ENCODE measurements at regions not wholly inside any gene's neighbourhood (a gene's known extent, or its start where the extent isn't known, plus 50 kb on each side); places are given as distances from the start of the nearest gene placed in this dataset.

DNA sequence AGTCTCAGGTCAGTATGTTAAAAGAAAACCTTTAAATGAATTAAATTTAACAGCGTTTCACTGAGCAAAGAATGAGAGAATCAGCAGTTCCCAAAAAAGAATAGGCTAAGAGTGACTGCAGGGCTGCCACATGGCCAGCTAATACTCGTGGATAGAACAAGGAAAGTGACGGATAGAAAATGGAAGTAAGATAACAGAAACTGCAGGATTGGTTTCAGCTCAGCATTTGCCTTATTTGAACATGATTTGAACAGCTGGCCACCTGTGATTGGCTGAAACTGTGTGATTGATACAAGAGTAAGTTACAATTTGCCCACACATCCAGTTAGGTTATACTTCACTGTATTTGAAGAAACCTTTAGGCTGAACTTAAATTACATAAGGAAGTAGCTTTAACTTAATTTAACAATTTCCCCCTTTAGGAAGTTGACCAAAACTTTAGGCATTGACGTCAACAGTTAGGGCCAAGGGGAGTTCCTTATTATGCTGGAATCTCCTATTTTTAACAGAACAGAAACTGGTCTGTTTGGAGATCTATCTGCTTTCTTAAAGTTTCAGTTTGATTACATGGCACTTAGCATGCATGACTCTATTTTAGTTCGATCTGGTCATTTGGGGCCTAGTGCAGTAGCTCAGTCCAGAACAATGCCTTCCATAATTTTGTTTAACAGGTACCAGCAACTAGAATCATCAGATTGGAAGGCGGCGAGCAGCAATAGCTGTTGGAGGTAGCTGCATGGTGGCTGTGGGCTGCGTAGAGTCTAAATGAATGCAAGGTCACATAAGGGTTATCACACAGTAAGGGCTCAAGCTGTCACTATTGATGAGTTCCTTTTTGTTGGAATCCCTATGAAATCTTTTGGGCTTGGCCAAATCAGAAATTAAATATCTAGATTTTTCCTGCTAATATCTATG is 143.4 kb downstream of the TRIM43 start:
- TF ChIP-seq, protein P1, sequence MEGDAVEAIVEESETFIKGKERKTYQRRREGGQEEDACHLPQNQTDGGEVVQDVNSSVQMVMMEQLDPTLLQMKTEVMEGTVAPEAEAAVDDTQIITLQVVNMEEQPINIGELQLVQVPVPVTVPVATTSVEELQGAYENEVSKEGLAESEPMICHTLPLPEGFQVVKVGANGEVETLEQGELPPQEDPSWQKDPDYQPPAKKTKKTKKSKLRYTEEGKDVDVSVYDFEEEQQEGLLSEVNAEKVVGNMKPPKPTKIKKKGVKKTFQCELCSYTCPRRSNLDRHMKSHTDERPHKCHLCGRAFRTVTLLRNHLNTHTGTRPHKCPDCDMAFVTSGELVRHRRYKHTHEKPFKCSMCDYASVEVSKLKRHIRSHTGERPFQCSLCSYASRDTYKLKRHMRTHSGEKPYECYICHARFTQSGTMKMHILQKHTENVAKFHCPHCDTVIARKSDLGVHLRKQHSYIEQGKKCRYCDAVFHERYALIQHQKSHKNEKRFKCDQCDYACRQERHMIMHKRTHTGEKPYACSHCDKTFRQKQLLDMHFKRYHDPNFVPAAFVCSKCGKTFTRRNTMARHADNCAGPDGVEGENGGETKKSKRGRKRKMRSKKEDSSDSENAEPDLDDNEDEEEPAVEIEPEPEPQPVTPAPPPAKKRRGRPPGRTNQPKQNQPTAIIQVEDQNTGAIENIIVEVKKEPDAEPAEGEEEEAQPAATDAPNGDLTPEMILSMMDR (IDR thresholded peaks at IDR 0.05; ENCODE audit: low read depth, low read length, missing input control), result no peak
- no peak for TF ChIP-seq REST (IDR thresholded peaks at IDR 0.05)

Data from liver (tissue), 2 donors.